Heart left ventricle (tissue), 16 donors: ENCODE measurements at regions not wholly inside any gene's neighbourhood (a gene's known extent, or its start where the extent isn't known, plus 50 kb on each side); places are given as distances from the start of the nearest gene placed in this dataset.

Source experiments
- ATAC-seq, 4 donors: fragments of 200-7000 bp; cut with Tn5 transposase; one replicate each; pipeline ENCODE4 v1.9.1; 2020 to 2022; ENCODE audit warnings: moderate library complexity in 4 of 4, mild to moderate bottlenecking in 3 of 4, moderate number of reproducible peaks in 1 of 4
- DNase-seq, 5 donors: peaks; one replicate each; pipeline ENCODE4 v3.0.0-alpha.2; 2020
- H3K27ac ChIP-seq, 12 donors: fragments of 200-600 bp; sonication (generic) in 4 of 12; one replicate each; pipeline versions ENCODE4 v1.5.0 to v1.8.0; 2016 to 2022; ENCODE audit warnings: mild to moderate bottlenecking in 2 of 12
- H3K27me3 ChIP-seq, 9 donors: fragments of 200-600 bp; sonication (generic) in 2 of 9; one replicate each; pipeline versions ENCODE4 v1.5.1 to v1.8.0; 2016 to 2022; ENCODE audit warnings: mild to moderate bottlenecking in 3 of 9
- H3K36me3 ChIP-seq, 9 donors: fragments of 200-600 bp; sonication (generic) in 2 of 9; one replicate each; pipeline versions ENCODE4 v1.5.0 to v1.8.0; 2018 to 2022; ENCODE audit warnings: mild to moderate bottlenecking in 2 of 9
- H3K4me1 ChIP-seq, 12 donors: fragments of 200-600 bp; sonication (generic) in 4 of 12; one replicate each; pipeline versions ENCODE4 v1.5.0 to v1.8.0; 2016 to 2022; ENCODE audit warnings: mild to moderate bottlenecking in 3 of 12
- H3K4me3 ChIP-seq, 12 donors: fragments of 200-600 bp; sonication (generic) in 4 of 12; one replicate each; pipeline versions ENCODE4 v1.5.0 to v1.8.0; 2017 to 2022; ENCODE audit warnings: mild to moderate bottlenecking in 9 of 12, moderate library complexity in 4 of 12
- H3K9me3 ChIP-seq, 12 donors: fragments of 200-600 bp; sonication (generic) in 4 of 12; one replicate each; pipeline versions ENCODE4 v1.5.0 to v1.8.0; 2016 to 2022; ENCODE audit warnings: mild to moderate bottlenecking in 1 of 12
- CTCF ChIP-seq, 12 donors: fragments of 200-600 bp; sonication (generic) in 4 of 12; IDR thresholded peaks; one replicate each; pipeline versions ENCODE4 v1.5.0 to v1.8.0; 2018 to 2022; ENCODE audit warnings: antibody characterized with exemption in 12 of 12, mild to moderate bottlenecking in 5 of 12
- POLR2A ChIP-seq, 2 donors: fragments of 450-650 bp; IDR thresholded peaks; one replicate each; pipeline ENCODE4 v1.6.1; 2017; ENCODE audit warnings: antibody characterized with exemption in 2 of 2, mild to moderate bottlenecking in 2 of 2, moderate library complexity in 2 of 2
- whole genome bisulfite sequencing, 4 donors: extraction: QIAGEN DNeasy Blood & Tissue Kit in 2 of 4; methylation state at CpG; one replicate each; pipeline versions ENCODE4 v1.1.5 to v1.1.7; 2013 to 2018; 5-methylcytosine and 5-hydroxymethylcytosine counted together
- intact Hi-C, 10 donors: fragments of 100-400 bp; cut with DNase I; formaldehyde crosslinking; loops; one replicate each; pipeline versions ENCODE4 v1.11.1 to v1.14.2; 2022
- donor health status: ischemic (EF 13 %, LVEDD 7.1; RV severe dilation, severe dysfunction).
- donor health status: healthy with polysubstance abuse.
- donor health status: DM: no; HTN: yes; CAD: no.
- donor health status: DM: no; HTN: no; CAD: no.
- donor health status: ischemic (EF 25% LVEDD 6.9; RV normal size, moderate dysfunction).
- donor health status: ischemic (EF 25% LVEDD 5.7; RV mildly dilated, moderate dysfunction).
- donor health status: healthy.
- donor health status: DM: yes; HTN: yes; CAD: no.
- donor health status: ischemic (EF 35%, LVEDD 5.7; RV mildly dilated, moderate dysfunction).
- donor health status: nonischemic (EF 11% LVEDD 7.7; RV severe dilation, severe dysfunction).
- donor health status: DM: yes; HTN: yes; CAD: no.
- donor health status: PGD.
- donor health status: ischemic (EF 29% LVEDD 5.4; RV normal size, mild dysfunction).
- donor health status: nonischemic (EF 23%, LVEDD 6.1; RV moderate dilation, normal function).

- TF ChIP-seq CTCF (IDR thresholded peaks at IDR 0.05): no peak
- TF ChIP-seq POLR2A (IDR thresholded peaks at IDR 0.05): no peak
- Histone ChIP-seq H3K4me3 (no peak overlapping the region), H3K27ac (no peak overlapping the region), H3K27me3 (no peaks in the 10 kb centered on the region), H3K9me3 (no peaks in the 10 kb centered on the region), H3K4me1 (peaks cover 0 to 3% (median 0%) of the 10 kb centered on the region in 12 donors), H3K36me3 (no peaks in the 10 kb centered on the region)
- WGBS, 4 donors: 62 to 72% (median 66%) methylated on average over 4 of the region's 4 CpGs
- peak in 3 of 4 donors; percentile 30 to 61 (median 52) for ATAC-seq
- DNase-seq: no peak
- intact Hi-C loops: no loop called here
Observed at GRCh38 chr10:78394047-78394446, 360.4 kb downstream of the RPS24 start.

- ATAC-seq (no peak), DNase-seq (no peak)
- no peak for TF ChIP-seq CTCF (IDR thresholded peaks at IDR 0.05)
- TF ChIP-seq POLR2A (IDR thresholded peaks at IDR 0.05): no peak
- Histone ChIP-seq H3K4me1 (peaks cover 0 to 3% (median 0%) of the 10 kb centered on the region in 12 donors), H3K9me3 (no peaks in the 10 kb centered on the region), H3K27ac (no peak overlapping the region), H3K27me3 (no peaks in the 10 kb centered on the region), H3K4me3 (no peak overlapping the region), H3K36me3 (no peaks in the 10 kb centered on the region)
- intact Hi-C loops: no loop called here
- 91 to 95% (median 94%) methylated on average over 4 of the region's 4 CpGs for WGBS, 4 donors
Observed at GRCh38 chr10:78395162-78395561, 361.5 kb downstream of the RPS24 start.

GRCh38 chr10:78396754-78397153, 363.1 kb downstream of the RPS24 start:
- H3K27ac ChIP-seq: no peak overlapping the region
- DNase-seq: no peak
- no peaks in the 10 kb centered on the region for H3K27me3 ChIP-seq
- ATAC-seq: no peak
- no peaks in the 10 kb centered on the region for H3K9me3 ChIP-seq
- H3K4me3 ChIP-seq: no peak overlapping the region
- WGBS, 4 donors: 84 to 92% (median 92%) methylated on average over 4 of the region's 4 CpGs
- peaks cover 0 to 12% (median 5%) of the 10 kb centered on the region in 12 donors for H3K4me1 ChIP-seq
- no peak for TF ChIP-seq CTCF (IDR thresholded peaks at IDR 0.05)
- no peak for TF ChIP-seq POLR2A (IDR thresholded peaks at IDR 0.05)
- intact Hi-C loops: no loop called here
- no peaks in the 10 kb centered on the region for H3K36me3 ChIP-seq

- intact Hi-C loops: no loop called here
- ATAC-seq (no peak), DNase-seq (no peak)
- H3K27ac ChIP-seq: no peak overlapping the region
- no peaks in the 10 kb centered on the region for H3K36me3 ChIP-seq
- TF ChIP-seq POLR2A (IDR thresholded peaks at IDR 0.05): no peak
- TF ChIP-seq CTCF (IDR thresholded peaks at IDR 0.05): no peak
- peaks cover 0 to 22% (median 13%) of the 10 kb centered on the region in 12 donors for H3K4me1 ChIP-seq
- H3K4me3 ChIP-seq: no peak overlapping the region
- no peaks in the 10 kb centered on the region for H3K27me3 ChIP-seq
- 62 to 65% (median 64%) methylated on average over 2 of the region's 2 CpGs for WGBS, 4 donors
- no peaks in the 10 kb centered on the region for H3K9me3 ChIP-seq
Observed at GRCh38 chr10:78397786-78398185, 364.1 kb downstream of the RPS24 start.
